Mesenteric fat pad (tissue), 1 donor: ENCODE measurements at regions not wholly inside any gene's neighbourhood (a gene's known extent, or its start where the extent isn't known, plus 50 kb on each side); places are given as distances from the start of the nearest gene placed in this dataset.
A peak's percentile ranks its signal among the peaks of the same experiment; 100 is the strongest.
"Not testable (repeated sequence)": the region's sequence is repeated elsewhere in the genome, so short reads cannot be mapped to it uniquely, and the experiment has no call there.

ENCODE experiments used
- DNase-seq: peaks from one replicate; pipeline ENCODE4 v3.0.0-alpha.2; 2020; ENCODE audit warnings: low spot score
- donor health status: DM: yes; HTN: yes; CAD: no.

DNA sequence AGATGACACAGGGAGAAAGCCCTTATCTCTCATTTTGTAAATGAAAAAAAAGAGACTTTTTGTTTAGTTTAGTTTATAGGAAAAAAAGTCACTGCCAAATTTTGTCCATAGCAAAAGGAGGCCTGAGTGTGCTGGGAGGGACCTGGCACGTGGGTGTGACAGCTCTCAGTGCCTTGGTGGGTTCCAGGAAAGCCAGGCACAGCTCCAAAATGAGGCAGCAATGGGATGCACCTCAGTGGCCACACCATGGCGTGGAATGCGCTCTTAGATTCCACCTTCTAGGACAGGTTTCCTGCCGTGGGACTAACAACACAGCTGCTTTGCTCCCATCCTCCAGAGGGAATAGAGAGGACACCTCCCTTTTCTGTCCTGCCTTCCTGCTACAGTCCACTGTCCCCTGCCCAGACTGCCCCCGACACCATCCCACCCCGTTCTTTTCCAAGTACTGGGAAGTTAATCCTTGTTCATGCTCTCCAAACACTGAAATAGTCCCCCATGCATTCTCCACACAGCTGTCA, 207.6 kb downstream of the EMP1 start:
- no peak for DNase-seq

DNA sequence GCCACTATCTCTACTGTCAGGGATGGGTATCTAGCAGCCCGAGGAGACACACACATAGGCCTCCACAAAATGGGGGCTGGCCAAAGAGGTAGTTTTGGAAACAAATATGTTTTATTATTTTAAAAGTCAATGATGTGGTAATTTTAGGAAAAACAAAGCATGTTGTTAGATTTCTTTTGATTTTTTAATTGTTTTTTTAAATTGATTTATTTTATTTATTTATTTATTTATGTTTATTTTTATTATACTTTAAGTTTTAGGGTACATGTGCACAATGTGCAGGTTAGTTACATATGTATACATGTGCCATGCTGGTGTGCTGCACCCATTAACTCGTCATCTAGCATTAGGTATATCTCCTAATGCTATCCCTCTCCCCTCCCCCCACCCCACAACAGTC, 194.8 kb downstream of the EMP1 start:
- not testable (repeated sequence) for DNase-seq

DNA sequence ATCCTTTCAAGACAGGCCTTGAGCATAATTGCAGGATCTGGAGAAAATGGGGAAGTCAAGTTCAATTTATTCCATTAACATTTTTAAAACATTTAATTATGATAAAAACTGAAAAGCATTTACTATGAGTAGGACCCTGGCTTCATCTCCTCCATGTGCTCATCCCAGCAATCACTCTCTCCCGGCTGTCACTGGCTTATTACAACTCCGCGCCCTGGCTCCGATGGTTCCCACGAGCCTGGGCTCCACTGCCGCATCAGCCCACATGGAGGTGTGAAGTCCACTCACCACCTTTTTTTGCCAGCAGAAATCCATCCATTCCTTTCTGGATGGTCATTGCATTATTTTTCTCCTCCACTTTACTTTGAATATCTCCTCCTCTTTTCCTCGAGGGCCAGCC, 194.4 kb downstream of the EMP1 start:
- DNase-seq, result no peak

DNA sequence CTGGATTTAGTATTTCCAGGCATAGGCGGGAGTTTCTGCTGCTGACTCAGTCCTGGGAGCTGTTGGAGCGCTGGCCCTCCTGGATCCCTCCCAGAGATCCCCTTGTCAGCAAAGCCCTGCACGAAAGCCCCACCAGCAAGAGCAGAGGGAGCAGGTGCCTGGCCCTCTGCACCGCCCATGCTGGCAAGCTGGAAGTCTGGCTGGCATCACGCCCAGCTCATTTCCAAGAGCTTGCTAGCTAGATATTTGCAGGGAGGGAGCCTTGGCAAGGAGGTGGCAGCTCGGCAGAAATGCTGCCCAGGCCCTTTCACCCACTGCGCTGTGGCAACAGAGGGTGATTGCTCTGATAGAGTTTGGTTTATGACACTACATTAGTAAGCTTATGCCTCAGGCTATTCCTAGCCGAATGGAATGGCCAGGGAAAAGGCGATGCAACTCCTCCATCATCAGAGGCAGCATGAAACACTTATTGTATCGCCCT, 193.9 kb downstream of the EMP1 start:
- peak; percentile 94 for DNase-seq

DNA sequence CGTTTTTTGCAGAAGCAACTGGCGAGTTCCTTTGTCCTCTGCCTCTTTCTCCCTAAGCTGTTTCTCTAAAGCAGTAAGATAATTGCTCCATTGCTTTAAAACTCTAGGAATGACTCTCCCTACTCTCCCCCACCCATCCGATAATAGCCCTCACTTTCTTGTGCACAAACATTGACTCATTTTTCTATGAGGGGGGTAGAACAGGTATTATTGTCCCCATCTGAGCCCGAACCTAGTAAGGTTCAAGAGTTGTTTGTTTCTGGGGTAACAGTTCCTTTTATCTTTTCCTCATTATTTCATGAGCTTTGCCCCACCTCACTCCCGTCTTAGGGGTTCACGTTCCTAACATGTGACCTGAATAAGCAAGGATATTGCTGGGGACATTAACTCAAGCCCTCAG, 190.6 kb downstream of the EMP1 start:
- no peak for DNase-seq

DNA sequence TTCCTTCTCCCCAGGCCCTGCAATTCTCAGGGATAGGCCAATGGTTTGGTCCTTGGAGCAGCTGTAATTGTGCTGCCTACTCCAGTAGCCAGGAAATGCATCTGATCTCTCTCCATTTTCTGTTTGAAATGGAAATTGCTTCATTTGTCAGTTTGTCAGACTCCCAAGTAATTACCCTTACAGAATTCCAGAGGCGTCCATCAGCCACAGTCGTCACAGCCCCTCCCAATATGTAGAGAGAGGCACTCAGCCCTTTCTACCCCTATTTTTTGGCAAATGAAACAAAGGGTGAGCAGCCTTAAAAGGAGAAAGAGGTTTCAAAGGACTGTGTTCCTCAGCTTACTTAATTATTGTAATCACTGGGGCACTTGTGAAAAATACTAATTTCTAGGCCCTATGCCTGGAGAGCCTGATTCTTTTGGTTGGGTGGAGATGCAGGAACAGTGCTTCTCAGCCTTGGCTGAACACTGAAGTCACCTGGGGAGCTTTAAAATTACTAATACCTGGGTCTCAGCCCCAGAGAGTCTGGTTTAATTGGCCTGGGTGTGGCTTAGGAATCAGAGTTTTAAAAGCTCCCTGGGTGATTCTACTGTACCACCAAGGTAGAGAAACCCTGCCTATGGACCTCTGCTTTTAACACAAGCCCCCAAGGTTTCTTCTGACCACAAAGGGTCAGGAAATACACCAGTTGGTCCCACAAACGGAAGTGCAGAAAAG, 190.0 kb downstream of the EMP1 start:
- DNase-seq, result no peak

DNA sequence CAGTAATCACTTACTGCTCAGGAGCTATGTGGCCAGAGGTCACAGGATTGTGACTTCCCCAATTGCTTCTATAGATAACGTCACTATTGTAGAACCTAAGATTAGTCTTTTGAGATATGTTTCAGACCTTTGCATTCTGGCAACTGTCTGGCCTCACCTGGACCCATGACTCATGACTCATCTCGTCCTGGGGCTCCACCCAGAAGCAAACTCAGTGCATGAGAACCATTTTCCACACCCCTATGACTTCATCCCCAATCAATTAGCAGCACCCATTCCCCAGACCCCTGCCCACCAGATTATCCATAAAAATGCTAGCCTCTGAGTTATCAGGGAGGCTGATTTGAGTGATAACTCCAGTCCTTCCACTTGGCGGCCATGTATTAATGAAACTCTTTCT, 186.9 kb downstream of the EMP1 start:
- no peak for DNase-seq

DNA sequence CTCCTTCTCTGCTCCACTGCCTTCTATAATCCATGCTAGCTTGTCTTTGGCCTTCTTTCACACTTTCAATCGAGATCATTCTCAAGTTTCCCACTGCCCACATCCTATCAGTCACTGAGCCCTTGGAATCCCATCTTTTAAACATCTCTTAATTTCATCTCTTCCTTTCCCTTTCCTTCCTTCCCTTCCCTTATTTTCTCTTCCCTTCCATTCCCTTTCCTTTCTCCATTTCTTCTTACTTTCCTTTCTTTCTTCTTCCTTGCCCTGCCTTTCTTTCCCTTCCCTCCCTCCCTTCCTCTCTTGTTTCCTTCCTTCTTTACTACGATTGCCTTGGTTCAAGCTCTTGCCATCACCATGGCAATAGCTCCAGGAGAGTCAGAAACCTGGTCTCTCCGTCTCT, 183.8 kb downstream of the EMP1 start:
- no peak for DNase-seq

DNA sequence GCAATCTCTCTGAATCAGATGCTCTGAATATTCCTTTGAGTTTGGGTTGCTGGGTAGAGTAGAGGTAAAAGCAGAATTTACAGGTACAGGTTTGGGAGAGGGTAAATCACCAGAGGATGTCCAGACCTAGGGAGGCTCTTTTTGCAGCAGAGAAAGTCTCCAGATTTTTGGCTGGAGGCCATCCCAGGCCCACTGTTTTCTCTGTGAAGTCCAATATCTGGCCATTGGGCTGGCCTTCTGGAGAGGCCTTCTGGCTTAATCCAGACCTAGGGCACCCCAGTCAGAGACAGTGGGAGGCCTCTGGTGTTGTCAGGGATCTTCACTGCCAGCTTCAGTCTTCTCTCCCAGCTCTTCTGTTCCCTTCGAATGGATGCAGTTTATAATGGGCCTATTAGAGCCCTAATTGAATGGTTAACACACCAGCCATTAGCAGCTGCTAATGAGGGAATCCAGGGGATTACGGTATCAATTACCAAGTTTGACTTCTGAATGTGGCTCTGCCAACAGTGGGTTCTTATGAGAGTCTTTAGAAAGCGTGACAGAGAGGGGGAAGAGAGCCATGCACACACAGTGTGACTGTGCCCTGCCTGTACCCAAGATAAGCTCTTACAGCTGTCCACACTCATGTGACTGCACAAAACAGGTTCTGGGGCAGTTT, 183.1 kb downstream of the EMP1 start:
- DNase-seq, result no peak

DNA sequence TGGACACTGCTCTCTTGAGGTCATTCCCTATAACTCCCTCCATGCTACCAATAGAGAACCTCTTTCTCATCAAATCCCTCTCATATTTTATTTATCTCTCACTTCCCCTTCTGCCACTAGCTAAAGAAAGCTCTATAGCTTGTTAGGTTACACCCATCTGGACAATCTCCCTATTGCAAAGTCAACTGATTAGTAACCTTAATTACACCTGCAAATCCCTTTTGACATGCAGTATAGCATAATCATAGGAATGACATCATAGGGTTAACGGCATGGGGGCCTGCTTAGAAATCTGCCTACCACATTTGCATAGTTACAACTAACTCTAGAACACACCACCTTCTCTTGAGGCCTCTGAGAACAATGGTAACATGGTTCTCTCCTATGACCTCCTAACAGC, 181.2 kb downstream of the EMP1 start:
- no peak for DNase-seq

DNA sequence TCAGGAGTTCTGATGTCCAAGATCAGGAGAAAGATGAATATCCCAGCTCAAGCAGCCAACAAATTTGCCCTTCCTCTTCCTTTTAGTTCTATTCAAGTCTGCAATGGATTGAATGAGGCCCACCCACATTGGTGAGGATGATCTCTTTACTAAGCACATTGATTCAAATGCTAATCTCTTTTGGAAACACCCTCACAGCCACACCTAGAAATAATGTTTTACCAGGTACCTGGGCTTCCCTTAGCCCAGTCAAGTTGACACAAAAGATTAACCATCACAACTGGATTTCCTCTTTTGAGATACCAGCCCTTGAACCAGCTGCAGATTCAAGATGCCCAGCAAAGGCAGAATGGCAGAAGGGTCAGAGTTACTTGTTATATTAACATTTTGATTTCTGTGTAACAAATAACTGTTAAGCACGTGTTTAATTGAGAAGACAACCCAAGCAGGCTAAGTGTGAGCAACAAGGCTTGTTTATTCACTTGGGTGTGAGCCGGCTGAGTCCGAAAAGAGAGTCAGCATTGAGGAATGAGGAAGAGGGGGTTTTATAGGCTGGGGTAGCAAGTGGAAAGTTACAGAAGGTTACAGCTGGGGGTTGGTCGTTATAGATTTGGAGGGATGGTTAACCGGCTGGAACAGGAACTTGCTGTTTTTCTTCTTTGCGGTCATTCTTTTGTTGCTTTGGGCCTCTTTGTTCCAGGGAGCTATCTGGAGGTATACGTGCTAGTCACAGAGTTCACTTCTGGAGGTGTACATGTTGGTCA, 180.3 kb downstream of the EMP1 start:
- no peak for DNase-seq

DNA sequence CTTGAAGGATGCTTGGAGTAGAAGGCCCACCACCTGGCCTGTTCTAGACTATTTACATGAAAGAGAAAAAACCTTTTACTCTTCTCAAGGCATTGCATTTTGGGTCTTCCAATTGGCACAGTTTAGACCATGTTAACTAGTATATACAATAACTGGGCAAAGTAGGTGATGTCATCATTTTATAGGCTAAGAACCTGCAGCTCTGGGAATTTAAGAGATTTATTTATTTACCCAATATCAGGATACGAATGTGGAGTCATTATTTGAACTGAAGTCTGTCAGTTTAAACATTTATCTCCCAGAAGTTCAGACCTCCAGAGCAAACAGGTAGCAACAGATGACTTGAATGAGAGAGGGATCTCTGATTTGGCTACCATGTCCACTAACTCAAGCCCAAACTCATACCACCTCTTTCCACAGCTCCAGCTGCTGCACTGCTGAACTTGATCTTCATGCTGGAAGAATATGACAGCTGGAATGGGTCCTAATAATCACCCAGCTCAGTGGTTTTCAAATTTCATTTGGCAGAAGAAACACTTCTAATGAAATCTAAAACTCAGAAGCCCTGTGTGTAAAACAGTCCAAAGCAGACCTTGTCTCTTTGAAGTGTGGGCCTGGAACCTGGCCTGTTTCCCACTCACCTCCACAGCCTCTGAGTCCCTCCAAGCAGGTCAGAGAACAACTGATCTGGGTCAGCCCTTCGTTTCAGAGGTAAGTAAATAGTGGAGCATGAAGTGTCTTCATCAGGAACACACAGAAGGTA, 179.2 kb downstream of the EMP1 start:
- DNase-seq, result no peak

DNA sequence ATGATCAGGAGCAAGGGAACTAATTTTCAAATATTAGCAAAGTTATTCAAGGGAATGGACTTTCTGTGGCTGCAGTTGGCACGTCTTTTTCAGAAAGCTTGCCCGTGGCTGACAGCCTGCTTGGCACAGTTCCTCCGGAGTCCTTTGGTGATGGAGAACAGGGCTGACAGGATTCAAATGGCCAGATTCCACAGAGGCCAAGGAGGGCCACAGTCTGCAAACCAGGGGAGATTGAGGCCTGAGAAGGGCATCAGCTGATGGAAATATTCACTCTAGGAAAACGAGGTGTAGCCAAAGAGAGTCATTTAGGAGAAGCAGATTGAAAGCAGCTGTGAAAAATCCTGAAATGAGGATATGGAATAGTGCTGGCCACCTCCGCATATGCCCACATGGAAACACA, 178.3 kb downstream of the EMP1 start:
- DNase-seq, result no peak

DNA sequence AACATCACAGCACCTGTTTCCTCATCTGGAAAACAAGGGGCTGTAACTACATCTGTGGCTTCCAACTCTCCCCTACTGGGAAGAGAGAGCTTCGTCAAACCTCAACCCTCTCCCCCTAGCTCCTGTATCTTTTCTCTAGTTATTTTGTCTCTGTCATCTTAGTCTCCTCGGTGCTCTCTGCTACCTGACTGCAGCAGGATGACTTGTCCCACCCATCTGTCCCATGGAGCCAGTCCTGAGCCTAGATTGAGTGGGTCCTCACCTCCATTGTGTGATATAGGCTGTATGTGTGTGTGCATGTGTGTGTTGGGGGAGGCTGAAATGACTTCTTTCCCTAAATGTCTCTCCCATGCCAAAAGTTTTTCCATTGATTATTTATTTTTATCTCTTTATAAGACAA, 177.3 kb downstream of the EMP1 start:
- no peak for DNase-seq

DNA sequence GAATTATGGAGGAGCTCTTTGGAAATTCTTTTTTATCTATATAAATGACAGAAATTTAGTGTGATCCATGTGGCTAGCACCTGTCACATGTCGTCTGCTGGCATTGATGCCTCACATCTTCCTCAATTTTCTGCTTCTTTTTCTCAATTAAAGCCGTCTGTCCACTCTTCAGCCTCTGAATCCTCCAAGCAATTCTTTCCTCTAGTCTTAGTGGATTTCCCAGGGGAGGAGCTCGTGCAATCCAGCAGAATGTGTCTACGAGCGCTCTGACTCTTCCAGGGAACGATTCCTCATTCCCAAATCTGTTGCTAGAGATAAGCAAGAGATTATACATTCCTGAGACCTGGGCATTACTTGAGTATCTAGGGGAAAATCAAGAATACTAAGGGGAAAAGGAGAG, 176.6 kb downstream of the EMP1 start:
- DNase-seq, result no peak

DNA sequence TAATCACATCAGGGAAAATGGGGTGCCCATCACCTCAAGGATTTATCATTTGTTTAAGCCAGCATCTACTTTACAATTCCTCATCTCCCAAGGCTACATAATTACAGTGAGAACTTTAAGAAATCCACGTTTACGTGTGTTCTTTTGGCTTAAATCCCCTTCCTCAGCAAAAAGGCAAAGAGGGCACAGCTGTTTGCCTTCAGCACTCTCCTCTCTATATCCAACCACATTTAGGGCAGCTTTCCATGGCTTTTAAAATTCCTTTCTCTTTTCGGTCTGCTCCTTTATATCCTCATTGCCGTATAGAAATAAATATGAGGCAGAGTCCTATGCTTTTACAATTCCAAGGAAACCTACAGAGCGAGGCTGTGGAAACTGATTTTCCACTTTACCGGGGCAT, 175.9 kb downstream of the EMP1 start:
- no peak for DNase-seq

DNA sequence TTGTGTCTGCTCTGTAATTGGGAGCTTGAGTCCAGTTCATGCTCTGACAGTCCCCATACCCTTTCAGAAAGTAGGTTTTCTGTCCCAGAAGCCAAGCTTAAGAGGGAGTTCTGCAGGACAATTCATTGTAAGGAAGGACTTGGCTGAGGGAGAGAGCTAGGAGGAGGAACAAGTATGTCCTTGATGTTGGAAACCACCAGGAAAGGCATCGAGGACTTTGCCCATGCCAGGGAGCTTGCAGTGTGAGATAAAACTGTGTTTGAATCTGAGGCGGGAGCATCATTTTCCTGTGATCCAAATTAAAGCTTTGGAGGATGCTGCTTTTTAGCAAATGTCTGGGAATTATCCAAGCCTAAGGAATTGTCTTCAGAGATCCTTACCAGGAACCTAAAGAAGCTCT, 175.3 kb downstream of the EMP1 start:
- DNase-seq, result no peak

DNA sequence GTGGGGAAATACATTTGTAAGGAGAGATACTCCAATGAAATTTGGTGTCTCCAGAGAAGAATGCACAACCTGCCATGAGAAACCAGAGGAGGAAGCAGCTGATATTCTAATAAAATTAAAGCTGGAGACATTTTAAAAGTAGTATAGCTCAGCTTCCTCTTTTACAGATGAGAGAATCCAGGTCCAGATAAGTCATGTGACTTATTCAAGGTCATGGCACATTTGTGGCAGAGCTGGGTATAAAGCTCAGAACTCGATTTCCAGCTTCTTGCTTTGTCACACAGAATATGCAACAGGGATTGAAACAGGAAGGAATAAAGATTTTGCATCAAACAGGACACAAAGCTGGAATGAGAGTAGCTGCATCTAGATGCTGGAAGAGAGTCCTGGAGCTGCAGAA, 174.8 kb downstream of the EMP1 start:
- no peak for DNase-seq

DNA sequence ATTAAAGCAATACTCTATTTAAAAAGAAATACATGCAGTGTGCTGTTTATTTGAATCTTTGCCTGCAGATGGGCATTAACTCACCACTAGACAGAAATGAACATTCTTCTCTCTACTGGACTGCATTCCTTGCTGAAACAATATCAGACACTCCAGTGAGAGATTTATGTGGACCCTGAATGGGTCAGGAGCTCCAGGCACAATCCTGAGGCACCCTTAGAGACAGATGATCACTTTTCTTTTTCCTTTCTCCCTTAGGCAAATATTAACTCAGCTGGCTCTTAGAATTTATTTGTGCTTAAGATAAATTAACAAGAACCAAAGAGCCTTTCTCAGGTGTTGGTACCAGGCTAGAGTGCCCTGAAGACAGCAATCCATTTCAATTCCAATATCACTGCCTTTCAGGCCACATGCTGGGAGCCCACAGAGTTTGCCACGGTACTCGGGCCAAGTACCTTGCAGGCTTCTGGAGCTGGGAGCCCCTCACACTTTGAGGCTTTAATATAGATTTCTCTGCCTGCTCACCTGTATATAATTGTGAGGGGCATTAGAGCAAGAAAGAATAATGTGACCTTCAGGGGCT, 173.0 kb downstream of the EMP1 start:
- DNase-seq, result no peak

DNA sequence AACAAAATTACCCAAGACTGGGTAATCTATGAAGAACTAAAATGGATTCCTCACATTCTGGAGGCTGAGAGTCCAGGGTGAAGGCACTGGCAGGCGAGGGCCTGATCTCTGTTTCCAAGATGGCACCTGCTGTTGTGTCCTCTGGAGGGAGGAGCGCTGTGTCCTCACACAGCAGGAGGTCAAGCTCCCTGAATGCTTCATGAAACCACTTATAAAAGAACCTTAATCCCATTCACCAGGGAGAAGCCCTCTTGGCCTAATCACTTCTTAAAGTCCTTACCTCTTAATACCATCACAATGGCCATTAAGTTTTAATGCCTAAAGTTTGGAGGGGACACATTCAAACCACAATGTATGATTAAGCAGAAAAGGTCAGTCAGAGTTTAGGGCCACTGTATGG, 172.4 kb downstream of the EMP1 start:
- DNase-seq, result no peak

DNA sequence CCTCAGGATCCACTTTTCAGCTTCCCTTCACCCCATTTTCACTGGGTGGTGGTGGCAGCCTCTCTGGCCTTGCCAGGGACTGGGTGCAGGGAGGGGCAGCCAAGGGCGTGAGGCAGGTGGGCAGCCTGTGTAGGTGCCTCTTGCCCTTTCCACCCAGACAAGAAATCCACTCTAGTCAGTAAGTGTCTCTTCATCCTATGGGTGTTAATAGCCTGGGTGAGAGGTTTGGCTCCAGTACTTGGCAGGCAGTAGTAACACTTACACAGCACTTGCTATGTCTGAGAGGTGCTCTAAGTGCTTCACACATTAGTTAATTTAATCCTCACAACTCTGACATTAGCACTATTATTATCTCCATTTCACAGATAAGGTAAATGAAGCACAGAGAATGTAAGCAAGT, 171.9 kb downstream of the EMP1 start:
- no peak for DNase-seq
